Esophagus (tissue), 2 donors: ENCODE measurements at regions not wholly inside any gene's neighbourhood (a gene's known extent, or its start where the extent isn't known, plus 50 kb on each side); places are given as distances from the start of the nearest gene placed in this dataset.

Experiments used
- H3K27ac ChIP-seq, 2 donors: one replicate each; pipeline ENCODE4 v1.5.1; 2013; ENCODE audit warnings: low read depth in 2 of 2, mild to moderate bottlenecking in 2 of 2, inconsistent platforms in 1 of 2, low read length in 1 of 2, moderate library complexity in 1 of 2
- H3K27me3 ChIP-seq, 2 donors: one replicate each; pipeline ENCODE4 v1.6.1; 2013; ENCODE audit warnings: low read length in 2 of 2, control low read depth in 1 of 2, mild to moderate bottlenecking in 1 of 2; ENCODE audit not compliant: insufficient read depth in 2 of 2, control insufficient read depth in 1 of 2
- H3K36me3 ChIP-seq, 2 donors: one replicate each; pipeline ENCODE4 v1.6.1; 2013; ENCODE audit warnings: low read length in 1 of 2; ENCODE audit not compliant: control insufficient read depth in 2 of 2, insufficient read depth in 2 of 2
- H3K4me1 ChIP-seq, 2 donors: one replicate each; pipeline ENCODE4 v1.6.1; 2013; ENCODE audit warnings: low read length in 1 of 2; ENCODE audit not compliant: control insufficient read depth in 2 of 2, insufficient read depth in 2 of 2
- H3K4me3 ChIP-seq, 2 donors: one replicate each; pipeline ENCODE4 v1.5.1; 2013; ENCODE audit warnings: low read length in 2 of 2, mild to moderate bottlenecking in 2 of 2, low read depth in 1 of 2, moderate library complexity in 1 of 2
- H3K9me3 ChIP-seq, 2 donors: one replicate each; pipeline ENCODE4 v1.6.1; 2013; ENCODE audit warnings: mild to moderate bottlenecking in 2 of 2, low read depth in 1 of 2, low read length in 1 of 2, moderate library complexity in 1 of 2; ENCODE audit not compliant: control insufficient read depth in 2 of 2, insufficient read depth in 1 of 2
- WGBS, 2 donors: extraction: QIAGEN DNeasy Blood & Tissue Kit; methylation state at CpG; one replicate each; pipeline ENCODE4 v1.1.7; 2013; 5-methylcytosine and 5-hydroxymethylcytosine counted together
- donor health status: healthy with polysubstance abuse.
- donor health status: Bipolar disorder and iron deficiency.

- H3K4me3 ChIP-seq: no peak overlapping the region
- no peak overlapping the region for H3K27ac ChIP-seq
- no peaks in the 10 kb centered on the region for H3K9me3 ChIP-seq
- H3K4me1 ChIP-seq: no peaks in the 10 kb centered on the region
- H3K36me3 ChIP-seq: no peaks in the 10 kb centered on the region
- no peaks in the 10 kb centered on the region for H3K27me3 ChIP-seq
- WGBS, 2 donors: 72 to 76% methylated on average over 8 of the region's 8 CpGs
These were observed 331.2 kb downstream of the MAF start for GRCh38 chr16:79269211-79269863.

- WGBS, 2 donors: 59 to 62% methylated on average over 6 of the region's 6 CpGs
These were observed 332.8 kb downstream of the MAF start for GRCh38 chr16:79267781-79268180.

GRCh38 chr16:79267146-79267545 is 333.4 kb downstream of the MAF start:
- H3K36me3 ChIP-seq: no peaks in the 10 kb centered on the region
- no peak overlapping the region for H3K4me3 ChIP-seq
- WGBS, 2 donors: 91 to 92% methylated on average over 6 of the region's 6 CpGs
- no peaks in the 10 kb centered on the region for H3K4me1 ChIP-seq
- H3K9me3 ChIP-seq: no peaks in the 10 kb centered on the region
- no peaks in the 10 kb centered on the region for H3K27me3 ChIP-seq
- H3K27ac ChIP-seq: no peak overlapping the region

More at GRCh38 chr16:79267781-79268180, 332.8 kb downstream of the MAF start:
- Histone ChIP-seq H3K9me3 (no peaks in the 10 kb centered on the region), H3K27me3 (no peaks in the 10 kb centered on the region), H3K4me3 (no peak overlapping the region), H3K27ac (no peak overlapping the region), H3K36me3 (no peaks in the 10 kb centered on the region), H3K4me1 (no peaks in the 10 kb centered on the region)

GRCh38 chr16:79265701-79266100 is 334.8 kb downstream of the MAF start:
- Histone ChIP-seq H3K4me1 (no peaks in the 10 kb centered on the region), H3K4me3 (no peak overlapping the region), H3K27me3 (no peaks in the 10 kb centered on the region), H3K9me3 (no peaks in the 10 kb centered on the region), H3K27ac (no peak overlapping the region), H3K36me3 (no peaks in the 10 kb centered on the region)
- WGBS, 2 donors: 79 to 81% methylated on average over 4 of the region's 4 CpGs

GRCh38 chr16:79265196-79265595 is 335.3 kb downstream of the MAF start:
- Histone ChIP-seq H3K27ac (no peak overlapping the region), H3K36me3 (no peaks in the 10 kb centered on the region), H3K4me1 (no peaks in the 10 kb centered on the region), H3K27me3 (no peaks in the 10 kb centered on the region), H3K4me3 (no peak overlapping the region), H3K9me3 (no peaks in the 10 kb centered on the region)
- 83% methylated on average over 5 of the region's 5 CpGs for WGBS, 2 donors

- H3K27ac ChIP-seq: no peak overlapping the region
- no peaks in the 10 kb centered on the region for H3K9me3 ChIP-seq
- no peaks in the 10 kb centered on the region for H3K36me3 ChIP-seq
- no peak overlapping the region for H3K4me3 ChIP-seq
- H3K27me3 ChIP-seq: no peaks in the 10 kb centered on the region
- H3K4me1 ChIP-seq: no peaks in the 10 kb centered on the region
- 80 to 86% methylated on average over 6 of the region's 6 CpGs for WGBS, 2 donors
These were observed 336.1 kb downstream of the MAF start for GRCh38 chr16:79264237-79265109.

GRCh38 chr16:79263425-79263824 is 337.1 kb downstream of the MAF start:
- Histone ChIP-seq H3K4me1 (no peaks in the 10 kb centered on the region), H3K27me3 (no peaks in the 10 kb centered on the region), H3K9me3 (no peaks in the 10 kb centered on the region), H3K36me3 (no peaks in the 10 kb centered on the region), H3K4me3 (no peak overlapping the region), H3K27ac (no peak overlapping the region)
- WGBS, 2 donors: 90 to 94% methylated on average over 3 of the region's 3 CpGs
